Cardiac muscle cell (in vitro differentiated cells and primary cell): ENCODE measurements at regions not wholly inside any gene's neighbourhood (a gene's known extent, or its start where the extent isn't known, plus 50 kb on each side); places are given as distances from the start of the nearest gene placed in this dataset.

ENCODE experiments used
- DNase-seq, 2 donors: peaks; one replicate each; pipeline versions ENCODE4 v3.0.0 to v3.0.0-alpha.2; 2010 to 2017; ENCODE audit warnings: low read depth in 1 of 2, low spot score in 1 of 2
- H3K27ac ChIP-seq: fragments of 200-600 bp; sonication (generic); 2 replicates; pipeline ENCODE4 v1.5.1; 2016
- H3K27me3 ChIP-seq: fragments of 200-600 bp; sonication (generic); 2 replicates; pipeline ENCODE4 v1.6.0; 2016; ENCODE audit warnings: control low read depth
- H3K36me3 ChIP-seq: fragments of 200-600 bp; sonication (generic); 2 replicates; pipeline ENCODE4 v1.5.1; 2016; ENCODE audit warnings: control low read depth
- H3K4me1 ChIP-seq: fragments of 200-600 bp; sonication (generic); 2 replicates; pipeline ENCODE4 v1.8.1; 2017; ENCODE audit warnings: low read depth, mild to moderate bottlenecking, mixed run types
- H3K4me3 ChIP-seq: fragments of 200-600 bp; sonication (generic); 2 replicates; pipeline ENCODE4 v1.5.1; 2016; ENCODE audit warnings: mild to moderate bottlenecking
- H3K9me3 ChIP-seq: fragments of 200-600 bp; sonication (generic); 2 replicates; pipeline ENCODE4 v1.5.1; 2017; ENCODE audit warnings: low read depth, mild to moderate bottlenecking, control low read depth
- TF ChIP-seq, protein P1 (sequence below): IDR thresholded peaks from 2 replicates; pipeline ENCODE4 v1.5.1; 2012; ENCODE audit warnings: low read depth, mild to moderate bottlenecking, low read length

- no peaks in the 10 kb centered on the region for H3K27me3 ChIP-seq
Observed at GRCh38 chr7:115102738-115103137, 180.8 kb downstream of the MDFIC start.

GRCh38 chr7:115101199-115101598 lies 179.3 kb downstream of the MDFIC start:
- Histone ChIP-seq H3K27me3 (no peaks in the 10 kb centered on the region), H3K27ac (no peak overlapping the region), H3K9me3 (no peaks in the 10 kb centered on the region), H3K4me3 (no peak overlapping the region), H3K36me3 (no peaks in the 10 kb centered on the region), H3K4me1 (no peaks in the 10 kb centered on the region)
- no peak for DNase-seq
- TF ChIP-seq, protein P1, sequence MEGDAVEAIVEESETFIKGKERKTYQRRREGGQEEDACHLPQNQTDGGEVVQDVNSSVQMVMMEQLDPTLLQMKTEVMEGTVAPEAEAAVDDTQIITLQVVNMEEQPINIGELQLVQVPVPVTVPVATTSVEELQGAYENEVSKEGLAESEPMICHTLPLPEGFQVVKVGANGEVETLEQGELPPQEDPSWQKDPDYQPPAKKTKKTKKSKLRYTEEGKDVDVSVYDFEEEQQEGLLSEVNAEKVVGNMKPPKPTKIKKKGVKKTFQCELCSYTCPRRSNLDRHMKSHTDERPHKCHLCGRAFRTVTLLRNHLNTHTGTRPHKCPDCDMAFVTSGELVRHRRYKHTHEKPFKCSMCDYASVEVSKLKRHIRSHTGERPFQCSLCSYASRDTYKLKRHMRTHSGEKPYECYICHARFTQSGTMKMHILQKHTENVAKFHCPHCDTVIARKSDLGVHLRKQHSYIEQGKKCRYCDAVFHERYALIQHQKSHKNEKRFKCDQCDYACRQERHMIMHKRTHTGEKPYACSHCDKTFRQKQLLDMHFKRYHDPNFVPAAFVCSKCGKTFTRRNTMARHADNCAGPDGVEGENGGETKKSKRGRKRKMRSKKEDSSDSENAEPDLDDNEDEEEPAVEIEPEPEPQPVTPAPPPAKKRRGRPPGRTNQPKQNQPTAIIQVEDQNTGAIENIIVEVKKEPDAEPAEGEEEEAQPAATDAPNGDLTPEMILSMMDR = no peak

More at GRCh38 chr7:115102738-115103137, 180.8 kb downstream of the MDFIC start:
- Histone ChIP-seq H3K27ac (no peak overlapping the region), H3K36me3 (no peaks in the 10 kb centered on the region), H3K9me3 (no peaks in the 10 kb centered on the region), H3K4me1 (no peaks in the 10 kb centered on the region), H3K4me3 (no peak overlapping the region)
- DNase-seq = no peak
- TF ChIP-seq, protein P1 = no peak

DNA sequence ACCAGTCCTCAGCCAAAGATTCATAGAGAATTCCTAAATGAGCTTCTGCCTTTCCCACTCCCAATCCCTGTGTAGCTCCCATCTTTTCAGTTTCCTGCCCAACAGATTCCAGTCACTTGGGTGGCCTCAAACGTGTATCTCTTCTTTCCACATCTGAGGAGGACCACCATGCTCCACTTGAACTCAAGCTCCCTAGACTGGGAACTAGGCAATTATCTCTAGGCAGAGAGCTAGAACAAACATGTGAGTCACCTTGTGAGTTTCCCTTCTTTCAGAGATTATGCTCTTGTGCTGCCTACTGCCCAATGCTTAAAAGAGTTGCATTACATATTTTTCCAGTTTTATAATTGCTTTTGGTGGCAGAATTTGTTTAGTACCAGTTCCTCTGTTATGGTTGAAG lies 178.0 kb downstream of the MDFIC start:
- H3K36me3 ChIP-seq = no peaks in the 10 kb centered on the region
- H3K9me3 ChIP-seq = no peaks in the 10 kb centered on the region
- no peak overlapping the region for H3K27ac ChIP-seq
- H3K27me3 ChIP-seq = no peaks in the 10 kb centered on the region
- no peaks in the 10 kb centered on the region for H3K4me1 ChIP-seq
- TF ChIP-seq, protein P1 = no peak
- DNase-seq = peak in 1 of 2 donors; percentile 82
- no peak overlapping the region for H3K4me3 ChIP-seq

DNA sequence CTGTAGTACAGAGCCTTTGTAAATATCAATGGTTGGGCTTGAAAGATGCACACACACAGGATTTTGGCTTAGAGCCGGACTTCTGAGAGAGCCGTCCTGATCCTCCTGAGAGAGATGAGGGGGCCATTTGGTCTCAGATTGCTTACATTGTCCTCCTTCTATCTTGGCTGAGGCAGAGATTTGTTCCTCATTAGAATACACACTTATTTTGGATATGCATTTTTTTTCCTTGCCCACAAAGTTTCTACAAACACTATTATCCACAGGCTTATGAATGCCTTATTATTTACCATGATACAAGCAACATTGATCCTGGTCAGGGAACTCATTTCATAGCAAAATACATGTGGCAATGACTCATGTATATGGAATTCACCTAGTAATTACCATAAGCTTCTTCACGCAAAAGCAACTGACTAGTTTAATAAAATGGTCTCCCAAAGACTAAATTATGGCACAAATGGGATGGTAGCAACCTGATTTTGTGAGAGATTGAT lies 175.3 kb downstream of the MDFIC start:
- DNase-seq = peak in 1 of 2 donors; percentile 68
- no peaks in the 10 kb centered on the region for H3K36me3 ChIP-seq
- no peaks in the 10 kb centered on the region for H3K4me1 ChIP-seq
- no peak overlapping the region for H3K4me3 ChIP-seq
- no peaks in the 10 kb centered on the region for H3K9me3 ChIP-seq
- TF ChIP-seq, protein P1 = no peak
- H3K27me3 ChIP-seq = no peaks in the 10 kb centered on the region
- H3K27ac ChIP-seq = no peak overlapping the region

- TF ChIP-seq, protein P1 = peak; percentile 24
- no peaks in the 10 kb centered on the region for H3K27me3 ChIP-seq
- no peak overlapping the region for H3K4me3 ChIP-seq
- no peaks in the 10 kb centered on the region for H3K9me3 ChIP-seq
- H3K36me3 ChIP-seq = no peaks in the 10 kb centered on the region
- DNase-seq = peak; percentile 23 to 74
- H3K4me1 ChIP-seq = no peaks in the 10 kb centered on the region
- H3K27ac ChIP-seq = no peak overlapping the region
Observed at GRCh38 chr7:115096262-115096661, 174.4 kb downstream of the MDFIC start.
